HEK293 (cell line): ENCODE measurements at regions not wholly inside any gene's neighbourhood (a gene's known extent, or its start where the extent isn't known, plus 50 kb on each side); places are given as distances from the start of the nearest gene placed in this dataset.

Experiments
- CTCF ChIA-PET: fragments of 350-600 bp; formaldehyde crosslinking; extraction: SDS; loops from one replicate; lab custom pipeline; 2021; ENCODE audit warnings: antibody characterized with exemption; lab: Yijun Ruan, JAX
- POLR2A ChIA-PET: fragments of 300-600 bp; formaldehyde crosslinking; extraction: SDS; loops from one replicate; lab custom pipeline; 2020; ENCODE audit warnings: antibody characterized with exemption, inconsistent platforms; lab: Yijun Ruan, JAX
- H3K27ac ChIP-seq: fragments of 200-500 bp; sonication (Bioruptor generic); 2 replicates; pipeline ENCODE4 v1.5.1; 2014; ENCODE audit warnings: low read depth, low read length, control low read depth, inconsistent platforms; ENCODE audit errors: extremely low read depth
- H3K36me3 ChIP-seq, 2 experiments: fragments of 200-500 bp in 1 of 2; sonication (Bioruptor generic) in 1 of 2; 1 replicate in 1 of 2; 2 replicates in 1 of 2; pipeline ENCODE4 v1.5.1; 2014 to 2017; ENCODE audit warnings: inconsistent platforms in 2 of 2, low read length in 2 of 2; ENCODE audit not compliant: control insufficient read depth in 2 of 2, insufficient read depth in 1 of 2
- H3K4me1 ChIP-seq: fragments of 200-500 bp; sonication (Bioruptor generic); 2 replicates; pipeline ENCODE4 v1.5.1; 2014; ENCODE audit warnings: mild to moderate bottlenecking, low read length, inconsistent platforms; ENCODE audit not compliant: control insufficient read depth, insufficient read depth
- H3K4me3 ChIP-seq: 2 replicates; pipeline ENCODE4 v1.5.1; 2011; ENCODE audit warnings: low read depth, mild to moderate bottlenecking, control low read depth, low read length, moderate library complexity
- H3K9me3 ChIP-seq: fragments of 200-500 bp; sonication (Bioruptor generic); 2 replicates; pipeline ENCODE4 v1.5.1; 2014; ENCODE audit warnings: low read depth, low read length, inconsistent platforms; ENCODE audit not compliant: control insufficient read depth, insufficient read depth
- GFI1B ChIP-seq: fragments of 450-650 bp; formaldehyde crosslinking; IDR thresholded peaks from 2 replicates; pipeline ENCODE4 v1.5.1; 2016; ENCODE audit warnings: missing biosample characterization, missing genetic modification characterization
- KLF7 ChIP-seq: fragments of 450-650 bp; formaldehyde crosslinking; IDR thresholded peaks from 2 replicates; pipeline ENCODE4 v1.5.1; 2016; ENCODE audit warnings: missing biosample characterization, missing genetic modification characterization, borderline replicate concordance
- SP7 ChIP-seq: fragments of 450-650 bp; formaldehyde crosslinking; IDR thresholded peaks from 2 replicates; pipeline ENCODE4 v1.5.1; 2016; ENCODE audit warnings: missing biosample characterization, missing genetic modification characterization
- TRIM28 ChIP-seq: IDR thresholded peaks from 2 replicates; pipeline ENCODE4 v1.6.1; 2011; ENCODE audit warnings: low read length, control low read depth, borderline replicate concordance
- ZBTB21 ChIP-seq: fragments of 450-650 bp; formaldehyde crosslinking; IDR thresholded peaks from 2 replicates; pipeline ENCODE4 v1.5.1; 2017; ENCODE audit warnings: missing biosample characterization, missing genetic modification characterization
- ZFHX2 ChIP-seq: fragments of 450-650 bp; formaldehyde crosslinking; conservative IDR thresholded peaks from 2 replicates; pipeline ENCODE4 v1.5.1; 2016; ENCODE audit warnings: missing biosample characterization, missing genetic modification characterization
- ZFP41 ChIP-seq: fragments of 450-650 bp; formaldehyde crosslinking; IDR thresholded peaks from 2 replicates; pipeline ENCODE4 v1.5.1; 2016; ENCODE audit warnings: missing biosample characterization, missing genetic modification characterization, borderline replicate concordance
- ZNF133 ChIP-seq: fragments of 450-650 bp; formaldehyde crosslinking; IDR thresholded peaks from 2 replicates; pipeline ENCODE4 v1.5.1; 2016; ENCODE audit warnings: missing biosample characterization, missing genetic modification characterization
- ZNF157 ChIP-seq: fragments of 450-650 bp; formaldehyde crosslinking; IDR thresholded peaks from 2 replicates; pipeline ENCODE4 v1.5.1; 2016; ENCODE audit warnings: missing biosample characterization, missing genetic modification characterization
- ZNF211 ChIP-seq: fragments of 450-650 bp; formaldehyde crosslinking; IDR thresholded peaks from 2 replicates; pipeline ENCODE4 v1.5.1; 2016; ENCODE audit warnings: low read depth, missing biosample characterization, missing genetic modification characterization
- ZNF302 ChIP-seq: fragments of 450-650 bp; formaldehyde crosslinking; IDR thresholded peaks from 2 replicates; pipeline ENCODE4 v1.5.1; 2016; ENCODE audit warnings: missing biosample characterization, missing genetic modification characterization, low read depth
- ZNF354C ChIP-seq: fragments of 450-650 bp; formaldehyde crosslinking; IDR thresholded peaks from 2 replicates; pipeline ENCODE4 v1.5.1; 2016; ENCODE audit warnings: missing biosample characterization, missing genetic modification characterization, low read depth, borderline replicate concordance
- ZNF362 ChIP-seq: fragments of 450-650 bp; formaldehyde crosslinking; IDR thresholded peaks from 2 replicates; pipeline ENCODE4 v1.5.1; 2016; ENCODE audit warnings: missing biosample characterization, missing genetic modification characterization
- ZNF394 ChIP-seq: fragments of 450-650 bp; formaldehyde crosslinking; IDR thresholded peaks from 2 replicates; pipeline ENCODE4 v1.5.1; 2016; ENCODE audit warnings: missing biosample characterization, missing genetic modification characterization, mild to moderate bottlenecking, moderate library complexity, borderline replicate concordance
- ZNF473 ChIP-seq: fragments of 450-650 bp; formaldehyde crosslinking; IDR thresholded peaks from 2 replicates; pipeline ENCODE4 v1.5.1; 2017; ENCODE audit warnings: missing biosample characterization, missing genetic modification characterization
- ZNF530 ChIP-seq: fragments of 450-650 bp; formaldehyde crosslinking; IDR thresholded peaks from 2 replicates; pipeline ENCODE4 v1.5.1; 2016; ENCODE audit warnings: low read depth, missing biosample characterization, missing genetic modification characterization
- ZNF544 ChIP-seq: fragments of 450-650 bp; formaldehyde crosslinking; IDR thresholded peaks from 2 replicates; pipeline ENCODE4 v1.5.0; 2017; ENCODE audit warnings: missing biosample characterization, missing genetic modification characterization
- ZNF549 ChIP-seq: fragments of 450-650 bp; IDR thresholded peaks from 2 replicates; pipeline ENCODE4 v1.5.1; 2018; ENCODE audit warnings: missing biosample characterization, missing genetic modification characterization, mild to moderate bottlenecking, inconsistent platforms, moderate library complexity
- ZNF623 ChIP-seq: fragments of 450-650 bp; formaldehyde crosslinking; IDR thresholded peaks from 2 replicates; pipeline ENCODE4 v1.5.1; 2016; ENCODE audit warnings: missing biosample characterization, missing genetic modification characterization
- ZNF624 ChIP-seq: fragments of 450-650 bp; formaldehyde crosslinking; IDR thresholded peaks from 2 replicates; pipeline ENCODE4 v1.5.1; 2017; ENCODE audit warnings: missing biosample characterization, missing genetic modification characterization
- ZNF629 ChIP-seq: fragments of 450-650 bp; formaldehyde crosslinking; IDR thresholded peaks from 2 replicates; pipeline ENCODE4 v1.5.1; 2017; ENCODE audit warnings: missing biosample characterization, missing genetic modification characterization
- ZNF654 ChIP-seq: fragments of 450-650 bp; formaldehyde crosslinking; IDR thresholded peaks from 2 replicates; pipeline ENCODE4 v1.5.1; 2016; ENCODE audit warnings: low read depth, missing biosample characterization, missing genetic modification characterization
- ZNF76 ChIP-seq: fragments of 450-650 bp; formaldehyde crosslinking; IDR thresholded peaks from 2 replicates; pipeline ENCODE4; 2016; ENCODE audit warnings: low read depth, missing biosample characterization, missing genetic modification characterization, borderline replicate concordance
- TF ChIP-seq, protein P1 (sequence below): fragments of 450-650 bp; formaldehyde crosslinking; IDR thresholded peaks from 2 replicates; pipeline ENCODE4 v1.5.1; 2016; ENCODE audit warnings: missing biosample characterization, missing genetic modification characterization
- TF ChIP-seq, protein P2 (sequence below): fragments of 450-650 bp; formaldehyde crosslinking; IDR thresholded peaks from 2 replicates; pipeline ENCODE4 v1.5.0; 2017; ENCODE audit warnings: missing biosample characterization, missing genetic modification characterization, borderline replicate concordance
- TF ChIP-seq, protein P3 (sequence below): fragments of 450-650 bp; formaldehyde crosslinking; IDR thresholded peaks from 2 replicates; pipeline ENCODE4 v1.5.1; 2017; ENCODE audit warnings: missing biosample characterization, missing genetic modification characterization
- TF ChIP-seq, protein P4 (sequence below): fragments of 450-650 bp; formaldehyde crosslinking; IDR thresholded peaks from 2 replicates; pipeline ENCODE4 v1.5.1; 2016; ENCODE audit warnings: missing biosample characterization, missing genetic modification characterization

- Histone ChIP-seq H3K27ac (no peak overlapping the region), H3K4me3 (no peak overlapping the region), H3K36me3 (no peaks in the 10 kb centered on the region), H3K9me3 (no peaks in the 10 kb centered on the region), H3K4me1 (peaks cover 3% of the 10 kb centered on the region; the same call in 1 of the 2 replicates)
- ChIA-PET CTCF (no interaction called here), POLR2A (no interaction called here)
- no peak for TF ChIP-seq GFI1B (tag by site-specific recombination)
- no peak for TF ChIP-seq ZNF302
- TF ChIP-seq, protein P1, sequence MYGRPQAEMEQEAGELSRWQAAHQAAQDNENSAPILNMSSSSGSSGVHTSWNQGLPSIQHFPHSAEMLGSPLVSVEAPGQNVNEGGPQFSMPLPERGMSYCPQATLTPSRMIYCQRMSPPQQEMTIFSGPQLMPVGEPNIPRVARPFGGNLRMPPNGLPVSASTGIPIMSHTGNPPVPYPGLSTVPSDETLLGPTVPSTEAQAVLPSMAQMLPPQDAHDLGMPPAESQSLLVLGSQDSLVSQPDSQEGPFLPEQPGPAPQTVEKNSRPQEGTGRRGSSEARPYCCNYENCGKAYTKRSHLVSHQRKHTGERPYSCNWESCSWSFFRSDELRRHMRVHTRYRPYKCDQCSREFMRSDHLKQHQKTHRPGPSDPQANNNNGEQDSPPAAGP (tag by site-specific recombination), result no peak
- no peak for TF ChIP-seq TRIM28
- no peak for TF ChIP-seq ZNF76 (tag by site-specific recombination)
- no peak for TF ChIP-seq ZNF211 (tag by site-specific recombination)
- no peak for TF ChIP-seq SP7 (tag by site-specific recombination)
- TF ChIP-seq ZNF394 (tag by site-specific recombination), result no peak
- TF ChIP-seq, protein P2, sequence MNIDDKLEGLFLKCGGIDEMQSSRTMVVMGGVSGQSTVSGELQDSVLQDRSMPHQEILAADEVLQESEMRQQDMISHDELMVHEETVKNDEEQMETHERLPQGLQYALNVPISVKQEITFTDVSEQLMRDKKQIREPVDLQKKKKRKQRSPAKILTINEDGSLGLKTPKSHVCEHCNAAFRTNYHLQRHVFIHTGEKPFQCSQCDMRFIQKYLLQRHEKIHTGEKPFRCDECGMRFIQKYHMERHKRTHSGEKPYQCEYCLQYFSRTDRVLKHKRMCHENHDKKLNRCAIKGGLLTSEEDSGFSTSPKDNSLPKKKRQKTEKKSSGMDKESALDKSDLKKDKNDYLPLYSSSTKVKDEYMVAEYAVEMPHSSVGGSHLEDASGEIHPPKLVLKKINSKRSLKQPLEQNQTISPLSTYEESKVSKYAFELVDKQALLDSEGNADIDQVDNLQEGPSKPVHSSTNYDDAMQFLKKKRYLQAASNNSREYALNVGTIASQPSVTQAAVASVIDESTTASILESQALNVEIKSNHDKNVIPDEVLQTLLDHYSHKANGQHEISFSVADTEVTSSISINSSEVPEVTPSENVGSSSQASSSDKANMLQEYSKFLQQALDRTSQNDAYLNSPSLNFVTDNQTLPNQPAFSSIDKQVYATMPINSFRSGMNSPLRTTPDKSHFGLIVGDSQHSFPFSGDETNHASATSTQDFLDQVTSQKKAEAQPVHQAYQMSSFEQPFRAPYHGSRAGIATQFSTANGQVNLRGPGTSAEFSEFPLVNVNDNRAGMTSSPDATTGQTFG (tag by site-specific recombination), result no peak
- no peak for TF ChIP-seq ZNF623 (tag by site-specific recombination)
- TF ChIP-seq ZNF362 (tag by site-specific recombination), result no peak
- TF ChIP-seq ZNF629 (tag by site-specific recombination), result no peak
Observed at GRCh38 chr3:4899710-4900109, 79.5 kb upstream of the BHLHE40 start.

DNA sequence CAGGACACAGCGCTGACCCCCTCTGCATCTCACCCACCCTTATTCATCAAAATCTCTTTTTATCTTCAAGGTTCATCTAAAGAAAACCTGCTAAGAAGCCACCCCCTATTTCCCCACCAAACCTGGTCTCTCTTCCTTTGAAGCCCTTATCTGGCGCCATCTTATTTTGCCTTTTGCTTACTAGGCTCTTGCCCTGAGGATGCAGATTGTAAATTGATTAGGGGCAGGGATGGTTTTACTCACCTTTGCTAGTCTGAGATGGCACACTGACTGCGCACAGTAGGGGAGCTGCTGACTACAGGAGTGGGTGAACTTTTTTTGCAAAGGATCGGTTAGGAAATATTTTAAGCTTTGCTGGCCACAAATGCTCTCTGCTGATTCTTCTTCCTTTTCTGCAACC, 78.9 kb upstream of the BHLHE40 start:
- H3K9me3 ChIP-seq, result no peaks in the 10 kb centered on the region
- ChIA-PET POLR2A (no interaction called here), CTCF (no interaction called here)
- H3K4me3 ChIP-seq, result no peak overlapping the region
- H3K4me1 ChIP-seq, result peaks cover 3% of the 10 kb centered on the region; the same call in 1 of the 2 replicates
- H3K36me3 ChIP-seq, result no peaks in the 10 kb centered on the region
- no peak overlapping the region for H3K27ac ChIP-seq
- TF ChIP-seq, protein P3, sequence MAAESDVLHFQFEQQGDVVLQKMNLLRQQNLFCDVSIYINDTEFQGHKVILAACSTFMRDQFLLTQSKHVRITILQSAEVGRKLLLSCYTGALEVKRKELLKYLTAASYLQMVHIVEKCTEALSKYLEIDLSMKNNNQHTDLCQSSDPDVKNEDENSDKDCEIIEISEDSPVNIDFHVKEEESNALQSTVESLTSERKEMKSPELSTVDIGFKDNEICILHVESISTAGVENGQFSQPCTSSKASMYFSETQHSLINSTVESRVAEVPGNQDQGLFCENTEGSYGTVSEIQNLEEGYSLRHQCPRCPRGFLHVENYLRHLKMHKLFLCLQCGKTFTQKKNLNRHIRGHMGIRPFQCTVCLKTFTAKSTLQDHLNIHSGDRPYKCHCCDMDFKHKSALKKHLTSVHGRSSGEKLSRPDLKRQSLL (tag by site-specific recombination), result no peak
- TF ChIP-seq, protein P4, sequence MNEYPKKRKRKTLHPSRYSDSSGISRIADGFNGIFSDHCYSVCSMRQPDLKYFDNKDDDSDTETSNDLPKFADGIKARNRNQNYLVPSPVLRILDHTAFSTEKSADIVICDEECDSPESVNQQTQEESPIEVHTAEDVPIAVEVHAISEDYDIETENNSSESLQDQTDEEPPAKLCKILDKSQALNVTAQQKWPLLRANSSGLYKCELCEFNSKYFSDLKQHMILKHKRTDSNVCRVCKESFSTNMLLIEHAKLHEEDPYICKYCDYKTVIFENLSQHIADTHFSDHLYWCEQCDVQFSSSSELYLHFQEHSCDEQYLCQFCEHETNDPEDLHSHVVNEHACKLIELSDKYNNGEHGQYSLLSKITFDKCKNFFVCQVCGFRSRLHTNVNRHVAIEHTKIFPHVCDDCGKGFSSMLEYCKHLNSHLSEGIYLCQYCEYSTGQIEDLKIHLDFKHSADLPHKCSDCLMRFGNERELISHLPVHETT (tag by site-specific recombination), result no peak
- no peak for TF ChIP-seq ZNF157 (tag by site-specific recombination)
- TF ChIP-seq ZNF624 (tag by site-specific recombination), result no peak
- no peak for TF ChIP-seq ZFP41
- TF ChIP-seq ZNF544 (tag by site-specific recombination), result no peak
- TF ChIP-seq ZNF549, result no peak
- TF ChIP-seq ZNF654 (tag by site-specific recombination), result no peak
- no peak for TF ChIP-seq ZFHX2 (tag by site-specific recombination)
- TF ChIP-seq ZNF133 (tag by site-specific recombination), result no peak
- no peak for TF ChIP-seq KLF7 (tag by site-specific recombination)
- TF ChIP-seq ZNF354C (tag by site-specific recombination), result no peak
- TF ChIP-seq ZNF473 (tag by site-specific recombination), result no peak
- TF ChIP-seq ZNF530 (tag by site-specific recombination), result no peak
- no peak for TF ChIP-seq ZBTB21 (tag by site-specific recombination)
